T-cell (primary cell): ENCODE measurements at regions not wholly inside any gene's neighbourhood (a gene's known extent, or its start where the extent isn't known, plus 50 kb on each side); places are given as distances from the start of the nearest gene placed in this dataset.
"Not testable (repeated sequence)": the region's sequence is repeated elsewhere in the genome, so short reads cannot be mapped to it uniquely, and the experiment has no call there.

Source experiments
- ATAC-seq, 4 experiments: fragments of 200-7000 bp in 3 of 4; fragments of 150-1000 bp in 1 of 4; cut with Tn5 transposase; replicated peaks in 1 of 4; 1 replicate in 3 of 4; 2 replicates in 1 of 4; pipeline ENCODE4 v1.10.0; 2021; ENCODE audit warnings: moderate library complexity in 3 of 4, mild to moderate bottlenecking in 2 of 4, moderate number of reproducible peaks in 1 of 4
- CTCF ChIA-PET, 2 donors: fragments of 300-600 bp; sonication (Branson Sonifier 250); formaldehyde crosslinking; loops; one replicate each; lab custom pipeline; 2022; ENCODE audit warnings: antibody characterized with exemption in 2 of 2; lab: Charles Lee
- POLR2A ChIA-PET, 2 donors: fragments of 300-600 bp; sonication (Branson Sonifier 250); formaldehyde crosslinking; loops; one replicate each; lab custom pipeline; 2022; ENCODE audit warnings: antibody characterized with exemption in 2 of 2; lab: Charles Lee
- DNase-seq, 35 experiments: peaks; one replicate each; pipeline versions ENCODE4 v3.0.0 to v3.0.0-alpha.2; 2013 to 2023
- H3K27ac ChIP-seq: one replicate; pipeline ENCODE4 v1.5.1; 2013; ENCODE audit warnings: low read length
- H3K27me3 ChIP-seq, 2 experiments: replicated peaks in 1 of 2; 1 replicate in 1 of 2; 2 replicates in 1 of 2; pipeline versions ENCODE4 v1.6.1 to v1.7.0; 2013; ENCODE audit warnings: low read length in 1 of 2, mixed read lengths in 1 of 2; ENCODE audit not compliant: control insufficient read depth in 2 of 2, insufficient read depth in 2 of 2; ENCODE audit errors: extremely low read depth in 1 of 2
- H3K36me3 ChIP-seq, 2 donors: 1 replicate in 1 of 2; 2 replicates in 1 of 2; pipeline versions ENCODE4 v1.6.1 to v1.7.0; 2013; ENCODE audit warnings: low read length in 1 of 2; ENCODE audit not compliant: control insufficient read depth in 2 of 2, insufficient read depth in 1 of 2; ENCODE audit errors: extremely low read depth in 1 of 2
- H3K4me1 ChIP-seq, 2 experiments: 1 replicate in 1 of 2; 2 replicates in 1 of 2; pipeline versions ENCODE4 v1.6.1 to v1.7.0; 2013; ENCODE audit warnings: low read length in 2 of 2, mixed read lengths in 1 of 2; ENCODE audit not compliant: insufficient read depth in 2 of 2, control insufficient read depth in 1 of 2; ENCODE audit errors: extremely low read depth in 1 of 2
- H3K4me3 ChIP-seq, 2 donors: 1 replicate in 1 of 2; 2 replicates in 1 of 2; pipeline versions ENCODE4 v1.5.1 to v1.7.0; 2013; ENCODE audit warnings: mild to moderate bottlenecking in 2 of 2, low read length in 1 of 2, moderate library complexity in 1 of 2; ENCODE audit not compliant: control insufficient read depth in 1 of 2; ENCODE audit errors: extremely low read depth in 1 of 2
- H3K9me3 ChIP-seq: 2 replicates; pipeline ENCODE4 v1.7.0; 2013
- H3K27ac Mint-ChIP-seq, 2 donors: one replicate each; pipeline ENCODE4 v1.8.0; 2020 to 2021; ENCODE audit warnings: mild to moderate bottlenecking in 2 of 2, mixed read lengths in 2 of 2
- H3K27me3 Mint-ChIP-seq, 2 donors: one replicate each; pipeline ENCODE4 v1.8.0; 2021 to 2022; ENCODE audit warnings: mixed read lengths in 2 of 2
- H3K36me3 Mint-ChIP-seq: one replicate; pipeline ENCODE4 v1.8.0; 2021; ENCODE audit warnings: mixed read lengths
- H3K4me1 Mint-ChIP-seq, 3 donors: one replicate each; pipeline ENCODE4 v1.8.0; 2020 to 2022; ENCODE audit warnings: mixed read lengths in 3 of 3, mild to moderate bottlenecking in 1 of 3
- H3K4me3 Mint-ChIP-seq, 3 donors: one replicate each; pipeline ENCODE4 v1.8.0; 2020 to 2022; ENCODE audit warnings: mild to moderate bottlenecking in 3 of 3, mixed read lengths in 3 of 3, moderate library complexity in 3 of 3
- H3K9me3 Mint-ChIP-seq, 3 donors: one replicate each; pipeline ENCODE4 v1.8.0; 2020 to 2022; ENCODE audit warnings: mixed read lengths in 3 of 3
- WGBS: methylation state at CpG from one replicate; pipeline ENCODE4 v1.1.5; 2013; ENCODE audit warnings: missing lambda C conversion rate; ENCODE audit not compliant: insufficient coverage; 5-methylcytosine and 5-hydroxymethylcytosine counted together

DNA sequence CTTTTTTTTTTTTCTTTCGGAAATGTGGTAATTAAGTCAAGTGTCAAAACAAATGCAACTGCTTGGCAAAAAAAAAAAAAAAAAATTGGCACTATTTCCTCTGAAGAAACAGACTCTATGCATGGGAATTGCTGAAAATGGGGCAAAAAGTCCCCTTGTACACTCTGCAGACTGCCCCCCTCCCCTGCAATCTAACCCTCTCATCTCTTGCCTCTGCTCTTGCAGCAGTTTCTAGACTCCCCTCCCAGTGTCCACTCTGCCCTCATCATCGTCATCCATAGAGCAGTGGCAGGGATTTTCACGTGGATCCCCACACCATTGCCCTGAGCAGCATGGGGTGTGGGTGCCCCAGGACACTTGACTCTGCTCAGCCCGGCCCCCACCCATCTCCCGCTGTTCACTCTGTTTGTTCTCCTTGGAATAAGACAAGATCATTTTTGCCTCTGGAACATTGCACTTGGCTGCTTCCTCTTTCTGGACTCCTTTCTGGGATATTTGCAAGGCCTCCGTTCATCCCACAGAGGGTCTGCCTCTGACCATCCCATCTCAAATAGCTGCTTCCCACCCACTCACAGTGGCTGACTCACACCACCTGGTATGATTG, 213.9 kb downstream of the ACKR3 start:
- no peak overlapping the region for H3K4me3 ChIP-seq
- Mint-ChIP-seq H3K4me3 (no peak overlapping the region), H3K9me3 (no peaks in the 10 kb centered on the region), H3K27ac (no peak overlapping the region), H3K27me3 (peaks cover 18 to 32% of the 10 kb centered on the region in 2 donors), H3K36me3 (no peaks in the 10 kb centered on the region), H3K4me1 (no peaks in the 10 kb centered on the region)
- CTCF ChIA-PET, result no interaction called here
- H3K27me3 ChIP-seq, result peaks cover 0 to 12% of the 10 kb centered on the region in 2 experiments
- POLR2A ChIA-PET, result no interaction called here
- 83% methylated on average over 5 of the region's 6 CpGs for WGBS
- H3K27ac ChIP-seq, result no peak overlapping the region
- ATAC-seq, result no peak
- no peaks in the 10 kb centered on the region for H3K36me3 ChIP-seq
- H3K9me3 ChIP-seq, result no peaks in the 10 kb centered on the region
- H3K4me1 ChIP-seq, result no peaks in the 10 kb centered on the region
- no peak for DNase-seq

DNA sequence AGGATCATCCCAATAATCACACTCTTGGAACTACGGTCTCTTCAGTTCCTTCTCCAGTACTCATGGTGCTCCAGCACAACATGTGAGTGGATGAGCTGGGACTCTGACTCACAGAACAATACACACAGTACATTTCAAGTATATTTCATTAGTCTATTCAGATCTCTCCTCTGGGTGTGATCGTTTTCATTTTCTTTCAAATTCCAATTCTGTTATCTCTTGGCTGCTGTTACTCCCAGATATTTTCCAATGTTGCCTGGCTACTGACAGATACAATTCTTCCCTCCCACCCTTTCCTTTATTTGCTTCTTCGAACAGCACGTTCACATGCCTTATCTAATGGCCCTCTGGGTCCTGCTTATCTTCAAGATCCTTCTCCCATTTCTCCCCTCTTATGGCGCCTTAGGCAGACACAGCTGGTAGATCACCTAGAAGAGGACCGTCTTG, 216.0 kb downstream of the ACKR3 start:
- Histone ChIP-seq H3K4me3 (no peak overlapping the region), H3K27me3 (peaks cover 0 to 11% of the 10 kb centered on the region in 2 experiments), H3K36me3 (no peaks in the 10 kb centered on the region), H3K9me3 (no peaks in the 10 kb centered on the region), H3K4me1 (no peaks in the 10 kb centered on the region), H3K27ac (no peak overlapping the region)
- no peaks in the 10 kb centered on the region for H3K36me3 Mint-ChIP-seq
- 88% methylated on average over 5 of the region's 6 CpGs for WGBS
- H3K4me3 Mint-ChIP-seq, result no peak overlapping the region
- POLR2A ChIA-PET, result no interaction called here
- ATAC-seq (no peak), DNase-seq (no peak)
- peaks cover 26 to 32% of the 10 kb centered on the region in 2 donors for H3K27me3 Mint-ChIP-seq
- H3K9me3 Mint-ChIP-seq, result no peaks in the 10 kb centered on the region
- no peak overlapping the region for H3K27ac Mint-ChIP-seq
- CTCF ChIA-PET, result no interaction called here
- no peaks in the 10 kb centered on the region for H3K4me1 Mint-ChIP-seq

GRCh38 chr2:236786751-236787150, 217.1 kb downstream of the ACKR3 start:
- POLR2A ChIA-PET, result no interaction called here
- Histone ChIP-seq H3K36me3 (no peaks in the 10 kb centered on the region), H3K27ac (no peak overlapping the region), H3K9me3 (no peaks in the 10 kb centered on the region), H3K4me3 (no peak overlapping the region), H3K4me1 (no peaks in the 10 kb centered on the region), H3K27me3 (peaks cover 0 to 8% of the 10 kb centered on the region in 2 experiments)
- WGBS, result 93% methylated on average over 2 of the region's 4 CpGs
- Mint-ChIP-seq H3K4me3 (no peak overlapping the region), H3K27ac (no peak overlapping the region), H3K27me3 (peaks cover 25 to 31% of the 10 kb centered on the region in 2 donors), H3K4me1 (no peaks in the 10 kb centered on the region), H3K36me3 (no peaks in the 10 kb centered on the region), H3K9me3 (no peaks in the 10 kb centered on the region)
- ATAC-seq (no peak), DNase-seq (no peak)
- CTCF ChIA-PET, result no interaction called here

DNA sequence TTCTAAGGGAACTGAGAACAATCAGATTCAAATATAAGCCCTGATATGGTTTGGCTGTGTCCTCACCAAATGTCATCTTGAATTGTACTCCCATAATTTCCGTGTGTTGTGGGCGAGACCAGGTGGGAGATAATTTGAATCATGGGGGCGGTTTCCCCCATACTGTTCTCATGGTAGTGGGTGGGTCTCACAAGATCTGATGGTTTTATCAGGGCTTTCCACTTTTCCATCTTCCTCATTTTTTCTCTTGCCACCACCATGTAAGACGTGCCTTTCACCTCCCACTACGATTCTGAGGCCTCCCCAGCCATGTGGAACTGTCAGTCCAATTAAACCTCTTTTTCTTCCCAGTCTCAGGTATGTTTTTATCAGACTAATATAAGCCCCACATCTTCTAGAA, 217.8 kb downstream of the ACKR3 start:
- H3K27ac Mint-ChIP-seq, H3K4me3 Mint-ChIP-seq, H3K4me1 Mint-ChIP-seq, H3K4me1 ChIP-seq, ATAC-seq, CTCF ChIA-PET, POLR2A ChIA-PET, H3K36me3 ChIP-seq, H3K36me3 Mint-ChIP-seq, H3K4me3 ChIP-seq, H3K9me3 Mint-ChIP-seq, DNase-seq, H3K27ac ChIP-seq, H3K27me3 ChIP-seq, H3K9me3 ChIP-seq: not testable (repeated sequence)
- WGBS, result 33% methylated on average over 2 of the region's 5 CpGs
- H3K27me3 Mint-ChIP-seq, result peaks cover 24 to 28% of the 10 kb centered on the region in 2 donors

- ATAC-seq, result no peak
- H3K9me3 ChIP-seq, result no peaks in the 10 kb centered on the region
- H3K9me3 Mint-ChIP-seq, result no peaks in the 10 kb centered on the region
- WGBS, result 92% methylated on average over 5 of the region's 7 CpGs
- CTCF ChIA-PET, result no interaction called here
- H3K27me3 ChIP-seq, result peaks cover 0 to 4% of the 10 kb centered on the region in 2 experiments
- H3K36me3 ChIP-seq, result no peaks in the 10 kb centered on the region
- H3K4me1 ChIP-seq, result no peaks in the 10 kb centered on the region
- H3K4me3 Mint-ChIP-seq, result no peak overlapping the region
- DNase-seq, result no peak
- H3K27me3 Mint-ChIP-seq, result peaks cover 23 to 28% of the 10 kb centered on the region in 2 donors
- H3K36me3 Mint-ChIP-seq, result no peaks in the 10 kb centered on the region
- no peaks in the 10 kb centered on the region for H3K4me1 Mint-ChIP-seq
- H3K27ac Mint-ChIP-seq, result no peak overlapping the region
- no peak overlapping the region for H3K4me3 ChIP-seq
- H3K27ac ChIP-seq, result no peak overlapping the region
- POLR2A ChIA-PET, result no interaction called here
These were observed 218.3 kb downstream of the ACKR3 start for GRCh38 chr2:236787885-236788284.

DNA sequence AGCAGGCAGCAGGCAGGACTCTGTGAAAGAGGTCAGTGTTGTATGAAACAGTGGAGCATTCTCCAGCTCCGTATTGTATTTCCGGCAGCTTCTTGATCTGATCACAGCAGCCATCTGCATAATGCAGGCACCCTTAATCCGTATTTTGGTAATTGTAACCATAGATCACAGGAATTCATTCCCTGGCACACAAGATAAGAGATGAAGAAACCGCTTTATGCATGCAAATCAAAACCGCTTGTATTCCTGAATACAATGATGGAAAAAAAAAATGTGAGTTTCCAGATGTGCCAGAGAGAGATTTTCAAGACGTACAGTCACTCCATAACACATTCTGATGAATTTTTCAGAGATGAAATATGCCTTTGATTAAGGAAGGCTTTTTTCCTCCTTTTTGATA, 221.3 kb downstream of the ACKR3 start:
- DNase-seq (no peak), ATAC-seq (no peak)
- H3K4me3 ChIP-seq, result no peak overlapping the region
- no peak overlapping the region for H3K27ac Mint-ChIP-seq
- no peaks in the 10 kb centered on the region for H3K4me1 Mint-ChIP-seq
- 80% methylated on average over 2 of the region's 6 CpGs for WGBS
- H3K4me1 ChIP-seq, result no peaks in the 10 kb centered on the region
- H3K4me3 Mint-ChIP-seq, result no peak overlapping the region
- no peaks in the 10 kb centered on the region for H3K9me3 Mint-ChIP-seq
- no peaks in the 10 kb centered on the region for H3K9me3 ChIP-seq
- peaks cover 13 to 23% of the 10 kb centered on the region in 2 donors for H3K27me3 Mint-ChIP-seq
- CTCF ChIA-PET, result no interaction called here
- no peaks in the 10 kb centered on the region for H3K36me3 Mint-ChIP-seq
- POLR2A ChIA-PET, result no interaction called here
- peaks cover 0 to 7% of the 10 kb centered on the region in 2 experiments for H3K27me3 ChIP-seq
- H3K27ac ChIP-seq, result no peak overlapping the region
- H3K36me3 ChIP-seq, result no peaks in the 10 kb centered on the region
